Gastroesophageal sphincter (tissue), 3 donors: ENCODE measurements at regions not wholly inside any gene's neighbourhood (a gene's known extent, or its start where the extent isn't known, plus 50 kb on each side); places are given as distances from the start of the nearest gene placed in this dataset.
A peak's percentile ranks its signal among the peaks of the same experiment; 100 is the strongest.
"Not testable (repeated sequence)": the region's sequence is repeated elsewhere in the genome, so short reads cannot be mapped to it uniquely, and the experiment has no call there.

Experiments used
- EP300 ChIP-seq: sonication (generic); formaldehyde crosslinking; IDR thresholded peaks from one replicate; pipeline ENCODE4 v1.6.1; 2017; ENCODE audit warnings: antibody characterized with exemption, mild to moderate bottlenecking
- TF ChIP-seq, protein P1 (sequence below), 4 experiments: fragments of 200-600 bp in 2 of 4; fragments of 450-650 bp in 2 of 4; sonication (generic) in 1 of 4; IDR thresholded peaks; one replicate each; pipeline ENCODE4 v1.5.1; 2017 to 2019; ENCODE audit warnings: antibody characterized with exemption in 4 of 4, mild to moderate bottlenecking in 2 of 4, moderate library complexity in 2 of 4

DNA sequence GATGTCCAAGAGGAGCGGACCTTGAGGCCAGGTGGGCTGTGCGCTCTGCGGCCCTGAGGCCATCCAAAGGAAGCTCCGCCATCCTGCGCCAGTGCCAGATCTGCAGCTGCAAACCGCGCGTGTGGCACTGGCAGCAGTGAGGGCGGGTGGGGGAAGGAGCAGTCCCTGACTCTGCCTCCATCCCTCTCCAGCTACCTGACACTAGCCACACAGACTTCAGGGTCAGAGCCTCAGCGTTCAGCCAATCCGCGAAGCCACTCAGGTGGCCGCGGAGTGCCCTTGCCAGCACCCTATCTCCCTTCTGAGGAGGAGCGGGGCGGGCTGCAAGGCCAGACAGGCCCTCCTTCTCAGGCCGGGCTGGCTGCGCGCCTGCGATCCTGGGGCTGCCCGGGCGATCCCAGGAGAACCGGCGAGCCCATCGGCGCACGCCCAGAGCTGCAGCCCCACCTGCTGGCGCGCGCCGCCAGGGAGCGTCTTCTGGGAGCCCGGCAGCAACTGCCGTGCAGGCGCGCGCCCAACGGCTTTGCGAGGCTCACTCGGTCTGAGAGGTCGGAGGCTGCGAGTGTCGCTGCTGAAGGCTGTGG, 867.2 kb downstream of the SPATA31A1 start:
- TF ChIP-seq, protein P1, sequence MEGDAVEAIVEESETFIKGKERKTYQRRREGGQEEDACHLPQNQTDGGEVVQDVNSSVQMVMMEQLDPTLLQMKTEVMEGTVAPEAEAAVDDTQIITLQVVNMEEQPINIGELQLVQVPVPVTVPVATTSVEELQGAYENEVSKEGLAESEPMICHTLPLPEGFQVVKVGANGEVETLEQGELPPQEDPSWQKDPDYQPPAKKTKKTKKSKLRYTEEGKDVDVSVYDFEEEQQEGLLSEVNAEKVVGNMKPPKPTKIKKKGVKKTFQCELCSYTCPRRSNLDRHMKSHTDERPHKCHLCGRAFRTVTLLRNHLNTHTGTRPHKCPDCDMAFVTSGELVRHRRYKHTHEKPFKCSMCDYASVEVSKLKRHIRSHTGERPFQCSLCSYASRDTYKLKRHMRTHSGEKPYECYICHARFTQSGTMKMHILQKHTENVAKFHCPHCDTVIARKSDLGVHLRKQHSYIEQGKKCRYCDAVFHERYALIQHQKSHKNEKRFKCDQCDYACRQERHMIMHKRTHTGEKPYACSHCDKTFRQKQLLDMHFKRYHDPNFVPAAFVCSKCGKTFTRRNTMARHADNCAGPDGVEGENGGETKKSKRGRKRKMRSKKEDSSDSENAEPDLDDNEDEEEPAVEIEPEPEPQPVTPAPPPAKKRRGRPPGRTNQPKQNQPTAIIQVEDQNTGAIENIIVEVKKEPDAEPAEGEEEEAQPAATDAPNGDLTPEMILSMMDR (IDR thresholded peaks at IDR 0.05), result peak in 2 of 4 experiments; percentile 22 to 57
- not testable (repeated sequence) for TF ChIP-seq EP300
